H1 (cell line): ENCODE measurements at regions not wholly inside any gene's neighbourhood (a gene's known extent, or its start where the extent isn't known, plus 50 kb on each side); places are given as distances from the start of the nearest gene placed in this dataset.

Experiments
- CTCF ChIA-PET: fragments of 300-600 bp; sonication (Branson Sonifier 250); formaldehyde crosslinking; loops from one replicate; lab custom pipeline; 2021; ENCODE audit not compliant: partially characterized antibody; lab: Charles Lee
- POLR2A ChIA-PET: fragments of 300-600 bp; sonication (Branson Sonifier 250); formaldehyde crosslinking; loops from one replicate; lab custom pipeline; 2021; ENCODE audit warnings: inconsistent platforms; ENCODE audit not compliant: partially characterized antibody; lab: Charles Lee
- DNase-seq, 2 experiments: peaks; one replicate each; pipeline versions ENCODE4 v3.0.0 to v3.0.0-alpha.2; 2010 to 2022; ENCODE audit warnings: low spot score in 2 of 2, low read depth in 1 of 2, mixed read lengths in 1 of 2
- FAIRE-seq: peaks from 2 replicates; lab custom pipeline; 2011; peaks lifted over from hg19 to GRCh38; lab: Jason Lieb, UNC
- H2AFZ ChIP-seq: 2 replicates; pipeline ENCODE4 v1.8.1; 2012; ENCODE audit warnings: low read length, inconsistent platforms
- H2AK5ac ChIP-seq: 2 replicates; pipeline ENCODE4 v1.6.1; 2013; ENCODE audit warnings: low read depth, low read length
- H2BK120ac ChIP-seq: replicated peaks from 2 replicates; pipeline ENCODE3; 2013; ENCODE audit warnings: low read depth, low read length, inconsistent platforms
- H2BK12ac ChIP-seq: 2 replicates; pipeline ENCODE4 v1.6.1; 2013; ENCODE audit warnings: low read depth, low read length
- H2BK15ac ChIP-seq: 2 replicates; pipeline ENCODE4 v1.6.1; 2013; ENCODE audit warnings: low read length
- H2BK20ac ChIP-seq: 2 replicates; pipeline ENCODE4 v1.6.1; 2013; ENCODE audit warnings: low read length
- H2BK5ac ChIP-seq: 2 replicates; pipeline ENCODE4 v1.6.1; 2013; ENCODE audit warnings: low read depth, low read length
- H3K14ac ChIP-seq: 2 replicates; pipeline ENCODE4 v1.6.1; 2013; ENCODE audit warnings: inconsistent platforms; ENCODE audit not compliant: insufficient read length
- H3K18ac ChIP-seq: 2 replicates; pipeline ENCODE4 v1.6.1; 2013; ENCODE audit warnings: low read length; ENCODE audit errors: extremely low read depth
- H3K23ac ChIP-seq: 2 replicates; pipeline ENCODE4 v1.6.1; 2013; ENCODE audit warnings: inconsistent platforms; ENCODE audit not compliant: insufficient read length
- H3K23me2 ChIP-seq: 2 replicates; pipeline ENCODE4 v1.6.1; 2013; ENCODE audit warnings: low read depth, low read length
- H3K27ac ChIP-seq: 2 replicates; pipeline ENCODE4 v1.6.1; 2011; ENCODE audit warnings: low read depth, low read length, inconsistent platforms
- H3K27me3 ChIP-seq, 4 experiments: replicated peaks in 1 of 4; 1 replicate in 1 of 4; 2 replicates in 3 of 4; pipeline versions ENCODE4 v1.6.1 to v1.8.1; 2011 to 2013; ENCODE audit warnings: low read length in 3 of 4, mild to moderate bottlenecking in 3 of 4, inconsistent platforms in 2 of 4, mixed read lengths in 2 of 4, moderate library complexity in 1 of 4; ENCODE audit not compliant: control insufficient read depth in 3 of 4, insufficient read depth in 3 of 4; ENCODE audit errors: extremely low read depth in 1 of 4
- H3K36me3 ChIP-seq, 4 experiments: 2 replicates each; pipeline versions ENCODE4 v1.6.1 to v1.8.1; 2011 to 2013; ENCODE audit warnings: mild to moderate bottlenecking in 4 of 4, low read length in 3 of 4, moderate library complexity in 2 of 4, control low read depth in 1 of 4, inconsistent platforms in 1 of 4; ENCODE audit not compliant: insufficient read depth in 4 of 4, control insufficient read depth in 2 of 4
- H3K4ac ChIP-seq: replicated peaks from 2 replicates; pipeline ENCODE3; 2013; ENCODE audit warnings: low read length, low read depth, mixed read lengths, inconsistent platforms; ENCODE audit not compliant: insufficient read length
- H3K4me1 ChIP-seq, 4 experiments: replicated peaks in 1 of 4; 1 replicate in 1 of 4; 2 replicates in 3 of 4; pipeline versions ENCODE4 v1.6.1 to v1.8.1; 2011 to 2013; ENCODE audit warnings: low read length in 3 of 4, inconsistent platforms in 2 of 4, mixed read lengths in 1 of 4; ENCODE audit not compliant: insufficient read depth in 4 of 4, control insufficient read depth in 3 of 4
- H3K4me2 ChIP-seq, 2 experiments: 2 replicates each; pipeline versions ENCODE4 v1.6.1 to v1.8.1; 2011 to 2013; ENCODE audit warnings: low read depth in 2 of 2, low read length in 2 of 2, control low read depth in 1 of 2, inconsistent platforms in 1 of 2, mild to moderate bottlenecking in 1 of 2; ENCODE audit not compliant: insufficient read depth in 1 of 2
- H3K4me3 ChIP-seq, 4 experiments: fragments of 200-600, 300-600 bp in 1 of 4; sonication (generic), shearing (Covaris generic), sonication (Bioruptor Twin) in 1 of 4; 2 replicates each; pipeline versions ENCODE4 v1.5.1 to v1.8.1; 2011 to 2016; ENCODE audit warnings: low read length in 4 of 4, low read depth in 3 of 4, control low read depth in 2 of 4, inconsistent platforms in 2 of 4, mild to moderate bottlenecking in 2 of 4, mixed read lengths in 1 of 4, moderate library complexity in 1 of 4; ENCODE audit not compliant: insufficient read depth in 2 of 4; ENCODE audit errors: extremely low read depth in 1 of 4
- H3K56ac ChIP-seq: replicated peaks from 2 replicates; pipeline ENCODE3; 2013; ENCODE audit warnings: low read depth, mild to moderate bottlenecking, mixed read lengths, low read length, inconsistent platforms; ENCODE audit not compliant: insufficient read length
- H3K79me1 ChIP-seq: 2 replicates; pipeline ENCODE4 v1.6.1; 2013; ENCODE audit warnings: low read depth, low read length, control low read depth
- H3K79me2 ChIP-seq, 2 experiments: 2 replicates each; pipeline versions ENCODE4 v1.6.1 to v1.8.1; 2012 to 2013; ENCODE audit warnings: low read length in 2 of 2, mild to moderate bottlenecking in 2 of 2, inconsistent platforms in 1 of 2; ENCODE audit not compliant: insufficient read depth in 2 of 2, control insufficient read depth in 1 of 2
- H3K9ac ChIP-seq, 4 experiments: replicated peaks in 1 of 4; 1 replicate in 1 of 4; 2 replicates in 3 of 4; pipeline versions ENCODE4 v1.6.1 to v1.8.1; 2011 to 2013; ENCODE audit warnings: low read depth in 3 of 4, low read length in 3 of 4, control low read depth in 2 of 4, mild to moderate bottlenecking in 2 of 4, moderate library complexity in 2 of 4, inconsistent platforms in 1 of 4; ENCODE audit errors: extremely low read depth in 1 of 4
- H3K9me3 ChIP-seq, 2 experiments: 2 replicates each; pipeline versions ENCODE4 v1.6.1 to v1.8.1; 2012 to 2013; ENCODE audit warnings: mild to moderate bottlenecking in 2 of 2, moderate library complexity in 2 of 2, control low read depth in 1 of 2, inconsistent platforms in 1 of 2, low read depth in 1 of 2, low read length in 1 of 2, mixed read lengths in 1 of 2; ENCODE audit not compliant: insufficient read depth in 2 of 2
- H4K20me1 ChIP-seq, 2 experiments: replicated peaks in 1 of 2; 2 replicates each; pipeline versions ENCODE3 to v1.8.1; 2011 to 2013; ENCODE audit warnings: inconsistent platforms in 2 of 2, low read length in 2 of 2, mild to moderate bottlenecking in 1 of 2; ENCODE audit not compliant: insufficient read depth in 2 of 2, control insufficient read depth in 1 of 2
- H4K5ac ChIP-seq: 2 replicates; pipeline ENCODE4 v1.6.1; 2013; ENCODE audit warnings: low read length, low read depth, mixed read lengths, inconsistent platforms; ENCODE audit not compliant: insufficient read length
- H4K8ac ChIP-seq: 2 replicates; pipeline ENCODE4 v1.8.0; 2013; ENCODE audit warnings: mild to moderate bottlenecking, moderate library complexity, low read length, inconsistent platforms; ENCODE audit not compliant: insufficient read depth; ENCODE audit errors: extremely low read depth
- H4K91ac ChIP-seq: replicated peaks from 2 replicates; pipeline ENCODE3; 2013; ENCODE audit warnings: low read length, mixed read lengths, inconsistent platforms; ENCODE audit not compliant: insufficient read length
- BACH1 ChIP-seq: IDR thresholded peaks from 2 replicates; pipeline ENCODE4 v1.6.1; 2012; ENCODE audit warnings: low read length, improper control_type of control experiment
- CTBP2 ChIP-seq: IDR thresholded peaks from 2 replicates; pipeline ENCODE4 v1.7.0; 2011; ENCODE audit warnings: borderline replicate concordance, mild to moderate bottlenecking, moderate library complexity, mixed read lengths, low read length; ENCODE audit not compliant: insufficient read depth, insufficient read length
- KDM5A ChIP-seq: fragments of 200-600 bp; IDR thresholded peaks from 2 replicates; pipeline ENCODE4 v1.7.1; 2012; ENCODE audit warnings: mild to moderate bottlenecking, low read length, inconsistent platforms, mixed read lengths
- PHF8 ChIP-seq: fragments of 200-600 bp; sonication (generic); conservative IDR thresholded peaks from 2 replicates; pipeline ENCODE4 v1.7.1; 2012; ENCODE audit warnings: low read depth, mild to moderate bottlenecking, inconsistent platforms, low read length, moderate library complexity
- POLR2A ChIP-seq, 2 experiments: IDR thresholded peaks; 1 replicate in 1 of 2; 2 replicates in 1 of 2; pipeline ENCODE4 v1.6.1; 2011; ENCODE audit warnings: low read depth in 2 of 2, low read length in 2 of 2, mild to moderate bottlenecking in 2 of 2; ENCODE audit errors: control extremely low read depth in 1 of 2
- POLR2AphosphoS5 ChIP-seq: IDR thresholded peaks from 2 replicates; pipeline ENCODE4 v1.6.1; 2011; ENCODE audit warnings: low read depth, low read length
- RAD21 ChIP-seq, 2 experiments: IDR thresholded peaks in 1 of 2; conservative IDR thresholded peaks in 1 of 2; 2 replicates each; pipeline ENCODE4 v1.6.1; 2011; ENCODE audit warnings: low read depth in 2 of 2, low read length in 2 of 2, improper control_type of control experiment in 1 of 2, inconsistent platforms in 1 of 2, mild to moderate bottlenecking in 1 of 2, moderate library complexity in 1 of 2
- RBBP5 ChIP-seq: IDR thresholded peaks from 2 replicates; pipeline ENCODE4 v1.7.1; 2012; ENCODE audit warnings: low read depth, mild to moderate bottlenecking, inconsistent platforms, low read length, moderate library complexity, borderline replicate concordance
- RFX5 ChIP-seq: IDR thresholded peaks from 2 replicates; pipeline ENCODE4 v1.6.1; 2011; ENCODE audit warnings: low read depth, low read length, improper control_type of control experiment, borderline replicate concordance
- SAP30 ChIP-seq: fragments of 300-600 bp; sonication (generic); IDR thresholded peaks from 2 replicates; pipeline ENCODE4 v1.7.1; 2012; ENCODE audit warnings: low read length, moderate library complexity, mild to moderate bottlenecking, inconsistent platforms; ENCODE audit not compliant: insufficient read depth, insufficient replicate concordance
- SP1 ChIP-seq: IDR thresholded peaks from 2 replicates; pipeline ENCODE4 v1.6.1; 2011; ENCODE audit warnings: low read depth, low read length
- YY1 ChIP-seq: IDR thresholded peaks from 2 replicates; pipeline ENCODE4 v1.6.1; 2011; ENCODE audit warnings: low read depth, mild to moderate bottlenecking, low read length
- WGBS, 2 experiments: shearing (Covaris generic) in 1 of 2; methylation state at CpG; one replicate each; pipeline versions ENCODE4 v1.1.6 to v1.1.7; 2013 to 2015; ENCODE audit warnings: low lambda C conversion rate in 2 of 2, mixed read lengths in 2 of 2, inconsistent platforms in 1 of 2, low coverage in 1 of 2, missing lambda C conversion rate in 1 of 2; ENCODE audit not compliant: insufficient replicate concordance in 2 of 2, insufficient coverage in 1 of 2, insufficient read length in 1 of 2; ENCODE audit errors: extremely low coverage in 1 of 2, missing lambda C conversion rate in 1 of 2; 5-methylcytosine and 5-hydroxymethylcytosine counted together
- TF ChIP-seq, protein P1 (sequence below): IDR thresholded peaks from 2 replicates; pipeline ENCODE4 v1.6.1; 2011; ENCODE audit warnings: low read length, improper control_type of control experiment

DNA sequence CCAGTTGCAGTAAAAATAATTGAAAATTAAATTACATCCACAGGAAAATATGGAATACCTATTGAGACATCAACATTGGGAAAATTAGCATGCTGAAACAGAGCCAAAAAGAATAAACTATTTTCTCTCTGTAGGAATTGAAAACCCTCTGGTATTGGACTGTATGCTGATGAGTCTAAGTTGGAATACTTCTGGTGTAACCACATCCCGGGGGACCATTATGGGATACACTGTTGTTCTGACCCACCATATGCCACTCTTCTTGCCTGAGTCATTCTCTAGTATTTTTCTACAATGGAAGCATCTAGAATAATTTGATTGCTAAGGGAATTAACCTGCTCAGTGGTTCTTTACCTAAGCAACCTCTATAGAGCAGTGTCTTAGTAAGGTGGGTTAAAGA is 640.7 kb upstream of the AGA start:
- no peak overlapping the region for H3K27ac ChIP-seq
- no peak overlapping the region for H2BK120ac ChIP-seq
- H3K18ac ChIP-seq = no peak overlapping the region
- no peak overlapping the region for H3K4me3 ChIP-seq
- H3K4me1 ChIP-seq = no peaks in the 10 kb centered on the region
- no peak overlapping the region for H2AK5ac ChIP-seq
- no peaks in the 10 kb centered on the region for H3K27me3 ChIP-seq
- H2BK12ac ChIP-seq = no peak overlapping the region
- POLR2A ChIA-PET = no interaction called here
- FAIRE-seq = no peak
- H4K5ac ChIP-seq = no peak overlapping the region
- no peaks in the 10 kb centered on the region for H3K9me3 ChIP-seq
- H4K8ac ChIP-seq = no peak overlapping the region
- no peak overlapping the region for H3K4me2 ChIP-seq
- no peak overlapping the region for H2BK5ac ChIP-seq
- H3K79me2 ChIP-seq = no peaks in the 10 kb centered on the region
- no peaks in the 10 kb centered on the region for H4K20me1 ChIP-seq
- no peaks in the 10 kb centered on the region for H3K23me2 ChIP-seq
- no peaks in the 10 kb centered on the region for H3K36me3 ChIP-seq
- WGBS, 2 experiments = 90% methylated on average over 1 of the region's 1 CpG; no CpG with 5 or more reads in 1 of the 2 experiments
- H3K56ac ChIP-seq = no peak overlapping the region
- no peak overlapping the region for H2BK15ac ChIP-seq
- no peak overlapping the region for H4K91ac ChIP-seq
- TF ChIP-seq CTBP2 = no peak
- no peak for TF ChIP-seq POLR2A (IDR thresholded peaks at IDR 0.05; ENCODE audit: control extremely low read depth in 1 of 2, low read depth in 2 of 2, low read length in 2 of 2)
- TF ChIP-seq SP1 = no peak
- TF ChIP-seq PHF8 = no peak
- no peak for TF ChIP-seq SAP30
- TF ChIP-seq, protein P1, sequence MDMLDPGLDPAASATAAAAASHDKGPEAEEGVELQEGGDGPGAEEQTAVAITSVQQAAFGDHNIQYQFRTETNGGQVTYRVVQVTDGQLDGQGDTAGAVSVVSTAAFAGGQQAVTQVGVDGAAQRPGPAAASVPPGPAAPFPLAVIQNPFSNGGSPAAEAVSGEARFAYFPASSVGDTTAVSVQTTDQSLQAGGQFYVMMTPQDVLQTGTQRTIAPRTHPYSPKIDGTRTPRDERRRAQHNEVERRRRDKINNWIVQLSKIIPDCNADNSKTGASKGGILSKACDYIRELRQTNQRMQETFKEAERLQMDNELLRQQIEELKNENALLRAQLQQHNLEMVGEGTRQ = no peak
- TF ChIP-seq POLR2AphosphoS5 = no peak
- TF ChIP-seq YY1 = no peak
- TF ChIP-seq RFX5 = no peak
- no peak for TF ChIP-seq RBBP5
- TF ChIP-seq KDM5A = no peak
- TF ChIP-seq BACH1 = no peak
- TF ChIP-seq RAD21 (IDR thresholded peaks at IDR 0.05 in 1 of 2, conservative IDR thresholded peaks at IDR 0.05 in 1 of 2; ENCODE audit: low read depth in 2 of 2, low read length in 2 of 2) = no peak
- TF ChIP-seq, all 59 proteins: peak for 0
- Histone ChIP-seq H2BK20ac (no peak overlapping the region), H3K14ac (no peak overlapping the region), H3K9ac (no peak overlapping the region), H3K23ac (no peak overlapping the region), H3K79me1 (no peaks in the 10 kb centered on the region), H3K4ac (no peak overlapping the region), H2AFZ (no peak overlapping the region)
- CTCF ChIA-PET = no interaction called here
- DNase-seq = no peak
